Stimulated activated naive CD8-positive, alpha-beta T cell treated with anti-CD3 and anti-CD28 coated beads, Interleukin-15, amount 100 ng/mL, for 72 hours (primary cell): ENCODE measurements at regions not wholly inside any gene's neighbourhood (a gene's known extent, or its start where the extent isn't known, plus 50 kb on each side); places are given as distances from the start of the nearest gene placed in this dataset.

ENCODE experiments used
- ATAC-seq: fragments of 150-1000 bp; cut with Tn5 transposase; 2 replicates; pipeline ENCODE4 v1.10.0; 2021; ENCODE audit warnings: mild to moderate bottlenecking, moderate library complexity
- DNase-seq, 2 donors: peaks; one replicate each; pipeline ENCODE4 v3.0.0; 2021 to 2022
- H3K27ac Mint-ChIP-seq, 2 donors: one replicate each; pipeline ENCODE4 v1.8.0; 2022; ENCODE audit warnings: mild to moderate bottlenecking in 2 of 2, mixed read lengths in 2 of 2, moderate library complexity in 2 of 2
- H3K27me3 Mint-ChIP-seq: one replicate; pipeline ENCODE4 v1.8.0; 2022; ENCODE audit warnings: mixed read lengths
- H3K4me1 Mint-ChIP-seq: one replicate; pipeline ENCODE4 v1.8.0; 2022; ENCODE audit warnings: mild to moderate bottlenecking, mixed read lengths
- H3K4me3 Mint-ChIP-seq, 2 donors: one replicate each; pipeline ENCODE4 v1.8.0; 2022; ENCODE audit warnings: mild to moderate bottlenecking in 2 of 2, mixed read lengths in 2 of 2, moderate library complexity in 1 of 2
- H3K9me3 Mint-ChIP-seq, 2 donors: one replicate each; pipeline ENCODE4 v1.8.0; 2022; ENCODE audit warnings: mixed read lengths in 2 of 2

DNA sequence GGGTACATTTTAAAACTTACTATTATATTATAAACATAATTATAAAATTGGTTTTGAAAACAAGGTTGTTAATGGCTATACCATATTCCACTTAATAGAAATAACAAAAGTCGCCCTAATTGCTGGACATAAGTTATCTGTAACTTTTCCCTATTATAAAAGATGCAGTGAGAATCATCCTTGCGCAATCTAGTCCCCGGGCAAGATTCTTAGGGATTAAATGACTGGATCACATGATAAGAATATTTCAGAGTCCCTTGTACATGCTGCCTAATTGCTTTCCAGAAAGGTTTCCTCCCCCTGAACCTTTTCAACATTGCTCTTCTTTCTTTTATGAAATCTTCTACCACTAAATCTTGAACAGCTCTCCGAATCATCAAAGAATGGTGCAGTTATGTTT is 479.8 kb upstream of the MKI67 start:
- DNase-seq (no peak), ATAC-seq (no peak)
- no peaks in the 10 kb centered on the region for H3K4me1 Mint-ChIP-seq
- no peak overlapping the region for H3K27ac Mint-ChIP-seq
- H3K27me3 Mint-ChIP-seq, result peaks cover 8% of the 10 kb centered on the region
- no peaks in the 10 kb centered on the region for H3K9me3 Mint-ChIP-seq
- no peak overlapping the region for H3K4me3 Mint-ChIP-seq

DNA sequence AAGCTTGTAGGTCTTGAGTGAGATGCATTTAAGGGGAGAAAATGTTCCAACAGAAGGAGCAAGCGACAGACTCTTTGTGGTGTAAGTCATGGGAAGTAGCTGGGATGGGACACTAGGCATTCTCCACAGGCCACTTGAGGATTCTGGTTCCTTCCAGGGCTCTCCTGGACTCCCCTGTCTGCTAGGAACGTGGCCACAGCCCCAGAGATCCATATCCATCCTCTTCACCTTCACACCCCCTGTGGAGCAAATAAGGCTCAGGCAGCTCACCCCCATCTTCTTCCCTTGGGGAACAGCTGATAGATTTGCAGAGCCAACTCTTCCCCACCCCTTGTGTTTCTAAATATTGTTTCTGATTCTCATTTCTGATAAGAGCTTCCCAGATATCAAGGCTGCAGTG is 482.6 kb upstream of the MKI67 start:
- DNase-seq (no peak), ATAC-seq (no peak)
- H3K4me1 Mint-ChIP-seq, result no peaks in the 10 kb centered on the region
- H3K27ac Mint-ChIP-seq, result peak overlapping the region in 1 of 2 donors; percentile 4
- no peak overlapping the region for H3K4me3 Mint-ChIP-seq
- no peaks in the 10 kb centered on the region for H3K9me3 Mint-ChIP-seq
- peaks cover 8% of the 10 kb centered on the region for H3K27me3 Mint-ChIP-seq

DNA sequence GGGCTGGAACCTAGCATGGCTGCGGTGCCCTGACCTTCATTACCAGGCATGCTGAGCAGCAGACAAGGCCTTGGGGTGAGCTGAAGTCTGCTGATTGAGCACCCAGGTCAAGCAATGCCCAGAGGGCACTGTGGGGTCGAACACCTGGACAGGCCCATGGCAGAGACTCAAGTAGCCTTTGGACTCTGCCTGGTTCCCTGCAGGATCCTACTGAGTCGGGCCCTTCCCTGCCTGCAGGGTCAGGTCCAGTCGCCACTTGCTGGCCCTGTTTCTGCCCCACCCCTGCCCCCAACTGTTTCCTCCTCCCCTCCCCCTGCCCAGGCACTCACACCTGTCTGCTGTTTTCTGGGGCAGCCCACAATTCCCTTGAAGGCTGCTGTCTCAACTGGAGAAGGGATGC is 483.2 kb upstream of the MKI67 start:
- H3K9me3 Mint-ChIP-seq, result no peaks in the 10 kb centered on the region
- no peak overlapping the region for H3K27ac Mint-ChIP-seq
- H3K27me3 Mint-ChIP-seq, result peaks cover 8% of the 10 kb centered on the region
- no peak overlapping the region for H3K4me3 Mint-ChIP-seq
- DNase-seq (no peak), ATAC-seq (no peak)
- H3K4me1 Mint-ChIP-seq, result no peaks in the 10 kb centered on the region

DNA sequence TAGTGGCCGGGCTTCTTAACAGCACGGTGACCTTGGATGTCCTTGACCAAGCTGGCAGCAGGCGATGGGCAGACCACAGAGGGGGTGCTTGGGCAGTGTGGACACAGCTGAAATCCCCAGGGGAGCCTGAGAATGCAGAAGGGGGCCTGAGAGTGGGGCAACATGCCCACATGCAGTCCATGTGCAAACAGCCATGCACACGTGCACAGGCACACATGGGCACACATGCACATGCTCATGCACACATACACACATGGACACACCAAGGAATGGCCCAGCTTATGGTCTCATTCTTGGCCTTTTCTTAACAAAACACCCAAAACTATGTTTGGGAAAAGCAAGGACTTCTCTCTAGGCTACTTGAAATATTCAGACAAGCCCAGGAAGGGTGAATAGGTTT is 483.9 kb upstream of the MKI67 start:
- no peak overlapping the region for H3K27ac Mint-ChIP-seq
- ATAC-seq (no peak), DNase-seq (no peak)
- H3K9me3 Mint-ChIP-seq, result no peaks in the 10 kb centered on the region
- H3K4me1 Mint-ChIP-seq, result no peaks in the 10 kb centered on the region
- peaks cover 8% of the 10 kb centered on the region for H3K27me3 Mint-ChIP-seq
- H3K4me3 Mint-ChIP-seq, result no peak overlapping the region

DNA sequence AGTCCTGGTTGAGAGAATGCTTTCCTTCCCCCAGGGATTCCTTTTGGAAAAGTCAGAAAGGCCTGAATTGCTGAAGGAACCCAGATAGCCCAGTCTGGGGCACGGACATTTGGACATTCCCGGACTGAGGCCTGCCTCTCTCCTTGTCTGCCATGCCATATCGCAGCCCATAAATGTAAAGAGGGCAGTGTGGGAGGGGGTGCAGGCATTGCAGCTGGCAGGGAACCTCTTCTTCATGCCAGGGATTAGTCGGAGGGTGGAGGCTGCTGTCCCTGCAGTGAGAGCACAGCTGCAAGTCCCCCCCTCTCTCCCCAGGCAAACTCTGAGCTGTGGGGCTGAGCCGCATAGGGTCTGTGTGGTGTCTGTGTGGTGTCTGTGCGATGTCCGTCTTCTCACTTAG is 486.0 kb upstream of the MKI67 start:
- Mint-ChIP-seq H3K4me3 (no peak overlapping the region), H3K27ac (no peak overlapping the region)

DNA sequence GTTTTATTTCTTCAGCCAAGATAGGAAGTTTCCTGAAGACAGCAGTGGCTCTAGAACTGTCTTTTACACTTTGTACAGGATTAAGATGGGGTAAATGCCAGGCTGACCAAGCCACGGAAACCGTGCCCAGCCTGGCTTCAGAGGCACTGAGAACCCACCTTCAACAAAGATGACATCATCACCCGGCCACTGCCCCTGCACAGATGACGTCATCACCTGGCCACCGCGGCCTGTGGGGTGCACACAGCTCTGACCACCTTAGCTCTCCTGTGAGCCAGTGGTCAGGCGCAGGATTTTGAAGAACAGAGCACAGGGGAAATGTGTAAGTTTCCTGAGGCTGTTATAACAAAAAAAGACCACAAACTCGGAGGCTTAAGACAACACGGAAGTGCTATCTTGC is 486.4 kb upstream of the MKI67 start:
- H3K4me1 Mint-ChIP-seq, result no peaks in the 10 kb centered on the region
- H3K27ac Mint-ChIP-seq, result no peak overlapping the region
- no peak for ATAC-seq

More for the DNA sequence above, 486.0 kb upstream of the MKI67 start:
- DNase-seq (no peak), ATAC-seq (no peak)
- Mint-ChIP-seq H3K4me1 (no peaks in the 10 kb centered on the region), H3K9me3 (no peaks in the 10 kb centered on the region), H3K27me3 (peaks cover 4% of the 10 kb centered on the region)

DNA sequence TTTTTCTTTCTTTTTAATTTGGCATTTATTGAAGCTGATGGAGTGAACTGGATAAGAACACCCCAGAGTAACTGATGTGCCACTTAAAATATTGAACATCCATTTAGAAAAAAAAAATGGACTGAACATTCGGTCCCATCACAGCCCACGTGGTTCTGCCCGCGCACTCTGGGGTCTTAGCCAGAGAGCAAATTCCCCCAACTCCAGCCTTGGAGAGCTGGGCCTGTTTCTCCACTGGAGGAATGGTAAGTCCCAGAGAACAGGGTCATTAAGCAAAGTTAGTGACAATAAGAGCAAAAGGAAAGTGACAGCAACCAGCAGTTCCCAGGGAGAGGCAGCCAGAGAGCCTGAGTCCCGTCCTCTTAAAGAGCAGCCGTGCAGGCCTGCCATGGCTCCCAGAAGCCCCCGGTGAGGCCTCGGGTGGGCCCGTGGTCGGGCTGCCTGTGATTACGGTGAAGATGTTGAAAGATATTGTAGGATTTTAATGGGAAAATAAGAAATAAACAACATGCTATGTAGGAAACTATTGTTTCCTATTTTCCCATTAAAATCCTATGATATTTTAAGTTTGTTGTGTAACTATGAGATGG is 487.9 kb upstream of the MKI67 start:
- Mint-ChIP-seq H3K27me3 (no peaks in the 10 kb centered on the region), H3K27ac (no peak overlapping the region), H3K4me3 (no peak overlapping the region), H3K9me3 (no peaks in the 10 kb centered on the region), H3K4me1 (no peaks in the 10 kb centered on the region)
- DNase-seq (no peak), ATAC-seq (no peak)

More for the DNA sequence above, 486.4 kb upstream of the MKI67 start:
- H3K4me3 Mint-ChIP-seq, result no peak overlapping the region
- H3K9me3 Mint-ChIP-seq, result no peaks in the 10 kb centered on the region
- DNase-seq, result no peak
- H3K27me3 Mint-ChIP-seq, result no peaks in the 10 kb centered on the region

DNA sequence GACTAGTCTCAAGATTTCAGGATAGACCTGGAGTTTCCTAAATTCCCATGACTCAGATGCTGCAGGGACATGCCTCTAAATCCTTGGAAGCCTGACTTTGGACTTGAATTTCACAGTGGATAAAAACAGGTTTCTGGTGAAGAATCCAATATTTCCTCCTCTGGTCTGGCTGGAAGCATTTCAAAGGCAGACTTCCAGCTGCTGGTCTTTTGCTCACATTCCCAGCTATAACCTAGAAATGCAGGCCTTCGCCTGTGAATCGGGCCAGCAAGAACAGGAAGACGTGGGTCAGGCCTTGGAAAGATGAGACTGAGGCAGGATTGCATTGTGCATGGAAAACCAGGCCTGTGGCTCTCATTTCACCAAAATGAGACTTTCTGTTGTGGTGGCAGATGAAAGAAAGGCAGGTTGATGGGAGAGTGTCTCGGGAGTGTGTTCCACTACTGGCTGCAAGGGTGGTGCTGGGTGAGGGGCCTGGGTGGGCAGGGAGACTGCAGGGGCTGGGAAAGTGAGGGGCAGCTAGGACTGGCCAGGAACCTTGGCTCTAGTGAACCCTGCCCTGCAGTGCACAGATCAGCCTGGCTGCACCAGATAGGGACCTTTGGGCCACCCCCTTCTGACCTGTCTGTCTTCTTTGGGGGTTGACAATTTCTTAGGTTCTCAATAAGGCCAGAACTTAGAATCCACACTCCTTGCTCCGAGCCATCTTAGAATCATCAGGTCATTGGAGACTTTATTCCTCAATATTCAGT is 488.8 kb upstream of the MKI67 start:
- no peak for ATAC-seq
- Mint-ChIP-seq H3K4me1 (no peaks in the 10 kb centered on the region), H3K27ac (no peak overlapping the region), H3K27me3 (no peaks in the 10 kb centered on the region), H3K4me3 (no peak overlapping the region), H3K9me3 (no peaks in the 10 kb centered on the region)
- DNase-seq, result no peak

DNA sequence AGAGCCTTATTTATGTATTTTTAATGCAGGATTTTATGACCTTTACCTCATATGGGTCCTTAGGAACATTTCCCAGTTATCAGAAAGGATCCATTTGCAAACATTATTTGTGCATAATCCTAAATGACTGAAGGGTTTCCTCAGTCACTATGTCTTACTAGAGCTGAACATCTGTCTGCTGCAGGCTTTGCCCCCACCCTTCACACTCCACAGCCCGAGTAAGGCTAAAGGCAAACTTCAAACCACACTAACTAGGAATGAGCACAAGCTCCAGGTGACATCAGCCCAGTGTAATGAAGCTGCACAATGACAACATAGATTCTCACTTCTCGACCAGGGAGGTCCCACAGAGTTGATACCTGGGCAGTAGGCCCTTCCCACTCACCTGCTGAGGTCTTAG is 491.3 kb upstream of the MKI67 start:
- Mint-ChIP-seq H3K27me3 (peaks cover 1% of the 10 kb centered on the region), H3K9me3 (no peaks in the 10 kb centered on the region), H3K4me3 (no peak overlapping the region), H3K27ac (no peak overlapping the region), H3K4me1 (no peaks in the 10 kb centered on the region)
- no peak for DNase-seq
- no peak for ATAC-seq

DNA sequence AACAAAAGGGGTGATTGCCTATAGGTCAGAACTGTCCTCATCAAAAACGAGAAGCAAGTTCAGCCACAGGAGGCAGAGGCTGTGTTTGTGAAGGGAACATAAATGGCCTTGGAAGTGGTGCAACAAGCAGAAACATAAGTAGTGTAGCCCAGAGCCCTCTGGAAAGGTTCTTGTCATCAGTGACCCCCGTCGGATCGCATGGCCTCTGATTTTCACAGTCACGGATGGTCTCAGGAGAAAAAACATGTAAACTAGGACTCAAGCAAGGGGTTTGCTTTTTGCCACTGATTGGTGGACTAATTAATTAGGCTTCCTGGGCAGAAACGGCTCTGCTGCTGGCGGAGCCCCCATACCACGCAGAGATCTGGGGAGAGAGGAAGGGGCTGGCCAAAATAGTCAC is 496.5 kb upstream of the MKI67 start:
- DNase-seq, result no peak
- ATAC-seq, result no peak
- H3K4me1 Mint-ChIP-seq, result no peaks in the 10 kb centered on the region
- H3K9me3 Mint-ChIP-seq, result no peaks in the 10 kb centered on the region
- H3K4me3 Mint-ChIP-seq, result no peak overlapping the region
- peaks cover 20% of the 10 kb centered on the region for H3K27me3 Mint-ChIP-seq
- peak overlapping the region in 1 of 2 donors; percentile 92 for H3K27ac Mint-ChIP-seq

DNA sequence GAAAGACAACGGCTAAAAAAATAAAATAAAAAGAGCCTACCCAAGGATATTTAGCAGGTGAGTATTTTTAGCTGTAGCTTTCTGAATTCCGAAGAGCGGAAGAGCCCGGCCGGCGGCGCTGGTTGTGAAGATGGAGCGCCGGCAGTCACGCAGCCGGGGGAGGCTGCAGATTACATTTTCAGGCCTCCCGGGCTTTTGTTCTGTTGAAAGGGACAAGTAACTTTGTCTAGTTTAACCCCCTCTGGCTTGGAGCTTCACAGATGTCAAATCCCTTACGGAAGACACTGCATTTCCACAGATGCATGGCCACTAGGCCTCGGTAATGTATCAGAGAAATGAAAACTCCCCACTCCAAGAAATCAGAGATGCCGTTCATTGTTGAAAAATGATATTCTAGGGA is 497.6 kb upstream of the MKI67 start:
- ATAC-seq, result no peak
- DNase-seq, result no peak
- Mint-ChIP-seq H3K4me1 (no peaks in the 10 kb centered on the region), H3K9me3 (no peaks in the 10 kb centered on the region), H3K4me3 (no peak overlapping the region), H3K27ac (no peak overlapping the region), H3K27me3 (peaks cover 22% of the 10 kb centered on the region)

DNA sequence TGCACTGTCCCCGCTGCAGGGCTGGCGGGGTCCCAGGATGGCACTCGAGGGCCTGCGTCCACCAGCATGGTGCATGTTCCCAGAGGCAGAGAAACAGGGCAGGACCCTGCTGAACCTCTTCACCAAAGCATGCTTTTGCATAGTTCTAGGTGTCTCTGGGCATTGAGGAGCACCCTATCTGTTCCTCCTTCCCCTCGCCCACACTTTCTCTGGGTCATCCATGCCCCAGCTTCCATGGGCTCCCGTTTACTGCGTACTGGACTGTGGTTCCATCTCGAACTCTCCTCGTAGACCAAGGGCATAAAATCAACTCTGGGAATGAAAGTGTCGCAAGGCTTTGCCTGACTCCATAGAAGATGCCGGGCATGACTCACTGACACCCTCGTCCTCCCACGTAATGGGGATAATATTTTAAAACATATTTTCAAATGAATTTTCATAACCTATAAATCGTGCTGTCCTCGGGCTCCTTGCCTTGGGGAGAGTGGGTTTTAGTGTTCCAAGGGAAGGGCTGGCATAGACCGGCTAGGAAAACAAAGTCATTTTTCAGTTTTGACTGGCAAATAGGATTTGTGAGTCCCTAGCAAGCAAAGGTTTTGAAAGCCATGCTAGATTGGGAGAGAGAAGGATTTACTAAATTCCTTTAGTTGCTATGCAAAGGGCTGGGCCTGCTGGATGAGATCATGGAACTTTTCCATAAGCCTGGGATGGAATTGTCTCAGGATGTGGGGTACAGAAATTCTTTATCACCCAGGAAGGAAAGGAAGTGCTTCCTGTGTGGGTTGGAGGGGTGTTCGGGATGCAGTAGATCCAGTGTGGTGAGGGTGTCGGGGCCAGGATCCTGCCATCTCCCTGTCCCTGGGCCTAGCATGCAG is 498.7 kb upstream of the MKI67 start:
- H3K4me1 Mint-ChIP-seq, result no peaks in the 10 kb centered on the region
- ATAC-seq, result no peak

DNA sequence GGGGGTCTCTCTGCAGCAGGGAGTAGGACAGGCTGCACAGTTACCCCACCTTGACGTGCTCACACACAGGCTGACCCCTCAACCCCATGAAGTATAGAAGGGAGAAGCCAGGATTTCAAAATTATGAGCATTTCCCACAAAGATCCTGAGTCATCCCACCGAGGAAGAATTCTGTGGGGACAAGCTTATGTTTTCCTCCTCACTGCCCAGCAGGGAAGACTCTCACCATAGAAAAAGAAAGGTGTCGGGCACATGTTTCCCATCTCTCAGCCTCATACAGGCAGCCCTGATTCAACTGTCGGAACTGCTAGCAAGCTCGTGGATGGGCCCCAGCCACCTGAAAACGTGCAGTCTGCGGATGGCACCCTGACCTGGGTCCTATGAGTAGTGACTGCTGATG is 499.7 kb upstream of the MKI67 start:
- DNase-seq, result no peak
- ATAC-seq, result no peak
- Mint-ChIP-seq H3K4me1 (no peaks in the 10 kb centered on the region), H3K9me3 (no peaks in the 10 kb centered on the region), H3K27me3 (peaks cover 22% of the 10 kb centered on the region), H3K27ac (no peak overlapping the region), H3K4me3 (no peak overlapping the region)

More for the DNA sequence above, 498.7 kb upstream of the MKI67 start:
- H3K27ac Mint-ChIP-seq, result peak overlapping the region in 1 of 2 donors; percentile 82
- H3K9me3 Mint-ChIP-seq, result no peaks in the 10 kb centered on the region
- H3K27me3 Mint-ChIP-seq, result peaks cover 22% of the 10 kb centered on the region
- no peak overlapping the region for H3K4me3 Mint-ChIP-seq
- DNase-seq, result no peak

DNA sequence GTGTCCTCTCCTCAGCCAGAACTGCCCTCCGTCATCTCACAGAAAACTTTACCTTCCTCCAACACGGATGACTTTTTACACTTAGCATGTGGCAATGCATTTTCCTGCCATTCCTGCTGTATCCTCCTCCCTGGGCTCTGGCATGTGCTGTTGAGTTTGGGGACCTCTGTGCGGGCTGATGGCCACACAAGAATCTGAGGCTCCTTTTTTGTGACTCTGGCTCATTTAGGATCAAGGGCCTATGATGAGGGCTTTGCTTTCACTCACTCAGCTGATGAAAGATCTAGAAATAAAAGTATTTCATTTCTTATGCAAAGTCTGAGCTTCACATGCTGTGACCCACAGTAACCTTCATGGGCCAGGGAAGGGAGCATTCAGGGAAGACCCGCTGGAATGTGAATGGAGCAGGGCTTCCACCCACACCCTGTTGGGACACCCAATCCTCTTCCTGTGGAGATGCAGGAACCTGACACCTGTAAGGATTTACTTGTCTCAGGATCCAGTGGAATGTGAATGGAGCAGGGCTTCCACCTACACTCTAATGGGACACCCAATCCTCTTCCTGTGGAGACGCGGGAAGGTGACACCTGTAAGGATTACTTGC is 500.3 kb upstream of the MKI67 start:
- Mint-ChIP-seq H3K4me3 (no peak overlapping the region), H3K9me3 (no peaks in the 10 kb centered on the region), H3K27ac (peak overlapping the region in 1 of 2 donors; percentile 83), H3K4me1 (no peaks in the 10 kb centered on the region), H3K27me3 (peaks cover 22% of the 10 kb centered on the region)
- no peak for ATAC-seq
- DNase-seq, result no peak

DNA sequence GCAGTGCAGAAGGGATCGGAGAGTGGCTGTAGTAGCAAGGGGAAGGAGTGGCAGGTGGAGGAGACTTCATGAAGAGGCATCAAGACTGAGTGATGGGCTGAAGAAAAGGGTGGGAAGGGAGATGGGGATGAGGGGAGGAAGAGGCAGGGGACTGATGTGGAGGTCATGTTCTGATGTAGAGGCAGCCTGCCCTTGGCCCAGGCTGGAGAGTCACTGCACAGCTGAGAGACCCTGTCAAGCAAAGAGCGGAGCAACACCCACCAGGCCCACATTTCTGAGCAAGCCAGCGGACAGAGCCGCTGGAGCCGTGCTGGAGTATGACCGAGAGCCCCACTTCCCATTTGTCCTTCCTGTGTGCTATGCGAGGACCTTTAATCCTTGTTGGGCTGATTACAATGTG is 501.6 kb upstream of the MKI67 start:
- Mint-ChIP-seq H3K27me3 (peaks cover 30% of the 10 kb centered on the region), H3K27ac (no peak overlapping the region), H3K4me3 (no peak overlapping the region), H3K9me3 (no peaks in the 10 kb centered on the region), H3K4me1 (no peaks in the 10 kb centered on the region)
- ATAC-seq, result peak; percentile 26
- no peak for DNase-seq

DNA sequence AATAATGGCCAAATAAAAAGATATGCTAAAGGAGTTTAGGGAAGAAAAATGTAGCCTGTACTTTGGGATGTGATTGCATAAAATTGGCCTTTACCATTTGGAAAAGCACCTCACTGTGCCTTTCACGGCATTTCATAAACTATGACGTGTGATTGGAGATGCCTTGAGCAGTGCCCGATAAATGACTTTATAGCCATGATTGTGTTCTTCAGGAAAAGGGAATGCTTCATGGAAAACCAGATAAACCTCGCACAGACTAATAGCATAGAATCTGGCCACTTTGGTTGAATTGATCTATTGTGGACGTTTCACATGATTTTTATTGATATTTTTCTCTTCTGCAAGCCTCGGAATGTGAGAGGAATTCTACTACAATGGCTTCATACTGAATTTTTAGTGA is 502.0 kb upstream of the MKI67 start:
- DNase-seq, result no peak
- ATAC-seq, result no peak
- no peak overlapping the region for H3K27ac Mint-ChIP-seq
- H3K4me3 Mint-ChIP-seq, result no peak overlapping the region
- H3K4me1 Mint-ChIP-seq, result no peaks in the 10 kb centered on the region
- peaks cover 28% of the 10 kb centered on the region for H3K27me3 Mint-ChIP-seq
- no peaks in the 10 kb centered on the region for H3K9me3 Mint-ChIP-seq
